ENCODE measurements at regions not wholly inside any gene's neighbourhood (a gene's known extent, or its start where the extent isn't known, plus 50 kb on each side); places are given as distances from the start of the nearest gene placed in this dataset.

DNA sequence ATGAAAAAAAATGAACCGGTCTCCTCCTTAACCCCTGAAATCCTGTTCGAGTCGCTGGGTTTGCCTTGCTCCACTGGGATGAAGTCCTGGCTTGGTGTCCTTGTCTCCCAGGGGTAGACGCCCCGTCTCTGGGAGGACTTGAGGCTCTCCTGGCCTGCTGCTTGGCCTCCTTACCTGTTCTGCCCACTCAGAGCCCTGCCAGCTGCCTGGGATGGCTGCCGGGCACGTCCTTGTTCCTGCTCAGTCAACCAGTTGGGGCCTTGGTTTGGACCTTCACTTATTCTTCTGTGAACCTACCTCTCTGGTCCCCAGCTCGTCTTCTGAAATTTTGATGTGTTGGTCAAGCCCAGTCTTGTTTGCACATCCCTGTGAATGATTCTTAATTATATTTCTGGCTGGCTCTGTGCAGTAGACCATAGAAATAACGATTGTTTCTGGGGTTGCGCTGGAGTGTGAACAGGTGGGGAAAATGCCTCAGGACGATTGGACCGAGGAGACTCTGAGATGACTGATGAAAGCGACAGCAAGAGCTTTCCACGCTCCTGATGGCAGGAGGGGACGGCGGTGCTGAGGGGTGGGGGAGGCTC lies 126.5 kb upstream of the ESR1 start:
- no TSS peak for BruUV-seq (replicated peaks)
- Histone ChIP-seq H3K4me1 (ENCODE audit: control insufficient read depth, insufficient read depth, low read length) (no peaks in the 10 kb centered on the region), H2AFZ (replicated peaks; ENCODE audit: low read length, poor library complexity) (no peak overlapping the region), H3K9ac (ENCODE audit: low read depth, low read length) (no peak overlapping the region), H2AK5ac (ENCODE audit: low read depth, low read length) (no peak overlapping the region), H3K27me3 (ENCODE audit: control insufficient read depth, insufficient read depth, low read length) (peaks cover 3% of the 10 kb centered on the region; the same call in 1 of the 2 replicates), H4K20me1 (ENCODE audit: insufficient read depth, low read length) (no peaks in the 10 kb centered on the region), H3K18ac (ENCODE audit: low read depth, low read length) (no peak overlapping the region), H2BK20ac (ENCODE audit: low read depth, low read length) (no peak overlapping the region), H3K4me3 (ENCODE audit: insufficient read depth, low read depth, low read length) (no peak overlapping the region), H3K14ac (replicated peaks; ENCODE audit: low read depth, low read length) (no peak overlapping the region), H4K8ac (ENCODE audit: low read depth in 2 of 2, low read length in 2 of 2) (no peak overlapping the region), H3K56ac (ENCODE audit: extremely low read depth, insufficient read depth, low read length) (no peak overlapping the region), H2BK120ac (ENCODE audit: low read depth, low read length) (no peak overlapping the region), H3K4me2 (ENCODE audit: low read depth, low read length) (no peak overlapping the region; the same call in 1 of the 2 replicates), H3K36me3 (ENCODE audit: control insufficient read depth, insufficient read depth, low read length) (no peaks in the 10 kb centered on the region), H3K27ac (ENCODE audit: insufficient read depth, low read length) (no peak overlapping the region), H4K91ac (ENCODE audit: insufficient read depth, low read depth, low read length) (no peak overlapping the region), H2AK9ac (replicated peaks; ENCODE audit: low read depth, low read length, poor library complexity) (no peak overlapping the region), H3K79me1 (ENCODE audit: low read depth in 1 of 2, low read length in 2 of 2) (no peaks in the 10 kb centered on the region), H2BK15ac (ENCODE audit: low read depth, low read length) (no peak overlapping the region), H3K9me3 (ENCODE audit: control insufficient read depth, insufficient read depth, low read length) (no peaks in the 10 kb centered on the region), H3K23ac (ENCODE audit: low read depth, low read length) (no peak overlapping the region), H3K9me1 (ENCODE audit: insufficient read depth, low read length) (no peaks in the 10 kb centered on the region), H3K4ac (ENCODE audit: low read depth, low read length) (no peak overlapping the region), H2BK5ac (ENCODE audit: low read depth, low read length, poor library complexity, severe bottlenecking) (no peak overlapping the region), H4K5ac (ENCODE audit: low read depth, low read length) (no peak overlapping the region)
- TF ChIP-seq CEBPB (IDR thresholded peaks at IDR 0.05; ENCODE audit: low read depth, low read length) (no peak), MAFK (IDR thresholded peaks at IDR 0.05; ENCODE audit: low read depth, low read length) (no peak), CHD1 (IDR thresholded peaks at IDR 0.05; ENCODE audit: low read depth, low read length) (no peak), NFE2L2 (IDR thresholded peaks at IDR 0.05; ENCODE audit: low read depth, low read length) (no peak), POLR2A (IDR thresholded peaks at IDR 0.05; ENCODE audit: low read depth, low read length) (no peak), FOS (IDR thresholded peaks at IDR 0.05; ENCODE audit: low read depth, low read length) (no peak), MAZ (IDR thresholded peaks at IDR 0.05; ENCODE audit: borderline replicate concordance, low read depth, low read length) (no peak), BHLHE40 (IDR thresholded peaks at IDR 0.05; ENCODE audit: low read depth, low read length) (no peak)
- TF ChIP-seq, protein P1, sequence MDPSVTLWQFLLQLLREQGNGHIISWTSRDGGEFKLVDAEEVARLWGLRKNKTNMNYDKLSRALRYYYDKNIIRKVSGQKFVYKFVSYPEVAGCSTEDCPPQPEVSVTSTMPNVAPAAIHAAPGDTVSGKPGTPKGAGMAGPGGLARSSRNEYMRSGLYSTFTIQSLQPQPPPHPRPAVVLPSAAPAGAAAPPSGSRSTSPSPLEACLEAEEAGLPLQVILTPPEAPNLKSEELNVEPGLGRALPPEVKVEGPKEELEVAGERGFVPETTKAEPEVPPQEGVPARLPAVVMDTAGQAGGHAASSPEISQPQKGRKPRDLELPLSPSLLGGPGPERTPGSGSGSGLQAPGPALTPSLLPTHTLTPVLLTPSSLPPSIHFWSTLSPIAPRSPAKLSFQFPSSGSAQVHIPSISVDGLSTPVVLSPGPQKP (IDR thresholded peaks at IDR 0.05; ENCODE audit: borderline replicate concordance, low read depth, low read length): no peak
- TF ChIP-seq, protein P2, sequence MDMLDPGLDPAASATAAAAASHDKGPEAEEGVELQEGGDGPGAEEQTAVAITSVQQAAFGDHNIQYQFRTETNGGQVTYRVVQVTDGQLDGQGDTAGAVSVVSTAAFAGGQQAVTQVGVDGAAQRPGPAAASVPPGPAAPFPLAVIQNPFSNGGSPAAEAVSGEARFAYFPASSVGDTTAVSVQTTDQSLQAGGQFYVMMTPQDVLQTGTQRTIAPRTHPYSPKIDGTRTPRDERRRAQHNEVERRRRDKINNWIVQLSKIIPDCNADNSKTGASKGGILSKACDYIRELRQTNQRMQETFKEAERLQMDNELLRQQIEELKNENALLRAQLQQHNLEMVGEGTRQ (IDR thresholded peaks at IDR 0.05; ENCODE audit: low read depth, low read length): no peak
- TF ChIP-seq, protein P3, sequence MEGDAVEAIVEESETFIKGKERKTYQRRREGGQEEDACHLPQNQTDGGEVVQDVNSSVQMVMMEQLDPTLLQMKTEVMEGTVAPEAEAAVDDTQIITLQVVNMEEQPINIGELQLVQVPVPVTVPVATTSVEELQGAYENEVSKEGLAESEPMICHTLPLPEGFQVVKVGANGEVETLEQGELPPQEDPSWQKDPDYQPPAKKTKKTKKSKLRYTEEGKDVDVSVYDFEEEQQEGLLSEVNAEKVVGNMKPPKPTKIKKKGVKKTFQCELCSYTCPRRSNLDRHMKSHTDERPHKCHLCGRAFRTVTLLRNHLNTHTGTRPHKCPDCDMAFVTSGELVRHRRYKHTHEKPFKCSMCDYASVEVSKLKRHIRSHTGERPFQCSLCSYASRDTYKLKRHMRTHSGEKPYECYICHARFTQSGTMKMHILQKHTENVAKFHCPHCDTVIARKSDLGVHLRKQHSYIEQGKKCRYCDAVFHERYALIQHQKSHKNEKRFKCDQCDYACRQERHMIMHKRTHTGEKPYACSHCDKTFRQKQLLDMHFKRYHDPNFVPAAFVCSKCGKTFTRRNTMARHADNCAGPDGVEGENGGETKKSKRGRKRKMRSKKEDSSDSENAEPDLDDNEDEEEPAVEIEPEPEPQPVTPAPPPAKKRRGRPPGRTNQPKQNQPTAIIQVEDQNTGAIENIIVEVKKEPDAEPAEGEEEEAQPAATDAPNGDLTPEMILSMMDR (conservative IDR thresholded peaks at IDR 0.05; ENCODE audit: low read depth, low read length): no peak
- intact Hi-C loops (cut with micrococcal nuclease): no loop called here
- no peak for DNase-seq
- dilution Hi-C loops (cut with HindIII; ENCODE audit: low sequenced_read_pairs, unreplicated experiment): no loop called here
- POLR2A ChIA-PET (ENCODE audit: unreplicated experiment): interaction anchor here (1.0 kb wide), 1 partner anchor 12 kb away, joined by 10 read pairs; no protein-coding TSS in a partner anchor
- in situ Hi-C loops (cut with MboI; ENCODE audit: low sequenced_read_pairs): no loop called here
- 68% methylated on average over 10 of the region's 16 CpGs; no CpG with 5 or more reads in 1 of the 2 experiments for WGBS, 2 experiments (ENCODE audit: extremely low coverage in 2 of 2, insufficient read length in 1 of 2)
- CTCF ChIA-PET: no interaction called here
- no peak for ATAC-seq (ENCODE audit: low read depth)
